ENCODE measurements at regions not wholly inside any gene's neighbourhood (a gene's known extent, or its start where the extent isn't known, plus 50 kb on each side); places are given as distances from the start of the nearest gene placed in this dataset.

- TF ChIP-seq, protein P1, sequence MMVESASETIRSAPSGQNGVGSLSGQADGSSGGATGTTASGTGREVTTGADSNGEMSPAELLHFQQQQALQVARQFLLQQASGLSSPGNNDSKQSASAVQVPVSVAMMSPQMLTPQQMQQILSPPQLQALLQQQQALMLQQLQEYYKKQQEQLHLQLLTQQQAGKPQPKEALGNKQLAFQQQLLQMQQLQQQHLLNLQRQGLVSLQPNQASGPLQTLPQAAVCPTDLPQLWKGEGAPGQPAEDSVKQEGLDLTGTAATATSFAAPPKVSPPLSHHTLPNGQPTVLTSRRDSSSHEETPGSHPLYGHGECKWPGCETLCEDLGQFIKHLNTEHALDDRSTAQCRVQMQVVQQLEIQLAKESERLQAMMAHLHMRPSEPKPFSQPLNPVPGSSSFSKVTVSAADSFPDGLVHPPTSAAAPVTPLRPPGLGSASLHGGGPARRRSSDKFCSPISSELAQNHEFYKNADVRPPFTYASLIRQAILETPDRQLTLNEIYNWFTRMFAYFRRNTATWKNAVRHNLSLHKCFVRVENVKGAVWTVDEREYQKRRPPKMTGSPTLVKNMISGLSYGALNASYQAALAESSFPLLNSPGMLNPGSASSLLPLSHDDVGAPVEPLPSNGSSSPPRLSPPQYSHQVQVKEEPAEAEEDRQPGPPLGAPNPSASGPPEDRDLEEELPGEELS (CRISPR knock-in tag; IDR thresholded peaks at IDR 0.05): no peak
Measured at GRCh38 chr2:23246992-23247683, 137.8 kb upstream of the KLHL29 start (continued).

DNA sequence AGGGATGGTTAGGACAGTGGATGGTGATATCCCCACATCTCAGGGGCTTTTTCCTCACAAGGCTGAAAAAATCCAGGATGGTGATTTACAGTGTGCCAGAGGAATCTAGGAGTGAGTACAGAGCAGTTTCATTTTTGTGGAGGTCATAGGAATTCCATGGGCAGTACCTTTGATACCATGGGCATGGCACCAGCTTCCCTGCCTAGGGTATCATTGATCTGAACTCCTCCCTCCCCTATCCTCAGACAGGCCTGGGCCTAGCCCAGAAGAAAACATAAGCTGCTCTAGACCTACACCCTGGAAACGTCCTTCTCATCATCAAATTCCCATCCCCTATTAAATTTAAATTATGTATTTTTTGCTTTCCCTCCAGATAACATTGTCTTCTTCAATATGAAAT lies 136.3 kb upstream of the KLHL29 start:
- Mint-ChIP-seq H3K9me3 (no peaks in the 10 kb centered on the region), H3K4me3 (no peak overlapping the region), H3K27me3 (ENCODE audit: low read depth) (no peaks in the 10 kb centered on the region), H3K4me1 (no peaks in the 10 kb centered on the region; the same call in 1 of the 2 replicates), H3K36me3 (no peaks in the 10 kb centered on the region), H3K27ac (no peak overlapping the region)
- ATAC-seq (no peak), DNase-seq (ENCODE audit: low spot score) (no peak)
- no peak for TF ChIP-seq GRHL2 (CRISPR knock-in tag; IDR thresholded peaks at IDR 0.05; ENCODE audit: insufficient replicate concordance, severe bottlenecking)
- TF ChIP-seq NR2C2 (CRISPR knock-in tag; IDR thresholded peaks at IDR 0.05): no peak
- TF ChIP-seq ARID4B (CRISPR knock-in tag; IDR thresholded peaks at IDR 0.05; ENCODE audit: borderline replicate concordance): no peak
- no peak for TF ChIP-seq RELA (CRISPR knock-in tag; IDR thresholded peaks at IDR 0.05; ENCODE audit: borderline replicate concordance)
- TF ChIP-seq NFYB (CRISPR knock-in tag; conservative IDR thresholded peaks at IDR 0.05; ENCODE audit: low read depth): no peak
- no peak for TF ChIP-seq ZNF425 (CRISPR knock-in tag; conservative IDR thresholded peaks at IDR 0.05)
- TF ChIP-seq, protein P1 (CRISPR knock-in tag; IDR thresholded peaks at IDR 0.05): no peak
- TF ChIP-seq ZNF138 (CRISPR knock-in tag; conservative IDR thresholded peaks at IDR 0.05): no peak
- TF ChIP-seq, protein P2, sequence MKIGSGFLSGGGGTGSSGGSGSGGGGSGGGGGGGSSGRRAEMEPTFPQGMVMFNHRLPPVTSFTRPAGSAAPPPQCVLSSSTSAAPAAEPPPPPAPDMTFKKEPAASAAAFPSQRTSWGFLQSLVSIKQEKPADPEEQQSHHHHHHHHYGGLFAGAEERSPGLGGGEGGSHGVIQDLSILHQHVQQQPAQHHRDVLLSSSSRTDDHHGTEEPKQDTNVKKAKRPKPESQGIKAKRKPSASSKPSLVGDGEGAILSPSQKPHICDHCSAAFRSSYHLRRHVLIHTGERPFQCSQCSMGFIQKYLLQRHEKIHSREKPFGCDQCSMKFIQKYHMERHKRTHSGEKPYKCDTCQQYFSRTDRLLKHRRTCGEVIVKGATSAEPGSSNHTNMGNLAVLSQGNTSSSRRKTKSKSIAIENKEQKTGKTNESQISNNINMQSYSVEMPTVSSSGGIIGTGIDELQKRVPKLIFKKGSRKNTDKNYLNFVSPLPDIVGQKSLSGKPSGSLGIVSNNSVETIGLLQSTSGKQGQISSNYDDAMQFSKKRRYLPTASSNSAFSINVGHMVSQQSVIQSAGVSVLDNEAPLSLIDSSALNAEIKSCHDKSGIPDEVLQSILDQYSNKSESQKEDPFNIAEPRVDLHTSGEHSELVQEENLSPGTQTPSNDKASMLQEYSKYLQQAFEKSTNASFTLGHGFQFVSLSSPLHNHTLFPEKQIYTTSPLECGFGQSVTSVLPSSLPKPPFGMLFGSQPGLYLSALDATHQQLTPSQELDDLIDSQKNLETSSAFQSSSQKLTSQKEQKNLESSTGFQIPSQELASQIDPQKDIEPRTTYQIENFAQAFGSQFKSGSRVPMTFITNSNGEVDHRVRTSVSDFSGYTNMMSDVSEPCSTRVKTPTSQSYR (CRISPR knock-in tag; IDR thresholded peaks at IDR 0.05): no peak
- no peak for TF ChIP-seq ZNF219 (CRISPR knock-in tag; IDR thresholded peaks at IDR 0.05; ENCODE audit: borderline replicate concordance)
- CTCF ChIA-PET: no interaction called here
- POLR2A ChIA-PET: no interaction called here

All from WTC11 (cell line).